ENCODE measurements at regions not wholly inside any gene's neighbourhood (a gene's known extent, or its start where the extent isn't known, plus 50 kb on each side); places are given as distances from the start of the nearest gene placed in this dataset.

- Mint-ChIP-seq H3K4me1 (no peaks in the 10 kb centered on the region), H3K36me3 (no peaks in the 10 kb centered on the region), H3K27ac (no peak overlapping the region), H3K27me3 (no peaks in the 10 kb centered on the region), H3K9me3 (peaks cover 5 to 18% of the 10 kb centered on the region in 2 donors), H3K4me3 (no peak overlapping the region)
- DNase-seq = no peak
- ATAC-seq (replicated peaks) = no peak
These were observed 536.6 kb upstream of the RAG2 start for GRCh38 chr11:37134637-37135036.

- Mint-ChIP-seq H3K36me3 (no peaks in the 10 kb centered on the region), H3K4me1 (no peaks in the 10 kb centered on the region), H3K27me3 (no peaks in the 10 kb centered on the region), H3K27ac (no peak overlapping the region), H3K9me3 (peaks cover 2 to 3% of the 10 kb centered on the region in 2 donors), H3K4me3 (no peak overlapping the region)
- DNase-seq (no peak), ATAC-seq (replicated peaks) (no peak)
These were observed 526.3 kb upstream of the RAG2 start for GRCh38 chr11:37124384-37124783.

- ATAC-seq (replicated peaks) (peak in 1 of 2 donors; percentile 67), DNase-seq (no peak)
- Mint-ChIP-seq H3K27ac (no peak overlapping the region), H3K27me3 (no peaks in the 10 kb centered on the region), H3K36me3 (no peaks in the 10 kb centered on the region), H3K4me1 (no peaks in the 10 kb centered on the region), H3K4me3 (no peak overlapping the region), H3K9me3 (no peaks in the 10 kb centered on the region)
These were observed 517.9 kb upstream of the RAG2 start for GRCh38 chr11:37115963-37116362.

- Mint-ChIP-seq H3K27ac (no peak overlapping the region), H3K4me1 (no peaks in the 10 kb centered on the region), H3K36me3 (no peaks in the 10 kb centered on the region), H3K27me3 (no peaks in the 10 kb centered on the region), H3K4me3 (no peak overlapping the region), H3K9me3 (peaks cover 0 to 2% of the 10 kb centered on the region in 2 donors)
- ATAC-seq (replicated peaks) = no peak
- DNase-seq = no peak
These were observed 512.3 kb upstream of the RAG2 start for GRCh38 chr11:37110385-37110784.

GRCh38 chr11:37109286-37109585 lies 511.2 kb upstream of the RAG2 start:
- H3K9me3 Mint-ChIP-seq = peaks cover 0 to 2% of the 10 kb centered on the region in 2 donors
- DNase-seq = no peak
- no peaks in the 10 kb centered on the region for H3K27me3 Mint-ChIP-seq
- no peaks in the 10 kb centered on the region for H3K36me3 Mint-ChIP-seq
- ATAC-seq (replicated peaks) = no peak
- no peak overlapping the region for H3K27ac Mint-ChIP-seq
- no peaks in the 10 kb centered on the region for H3K4me1 Mint-ChIP-seq
- H3K4me3 Mint-ChIP-seq = no peak overlapping the region

GRCh38 chr11:37108436-37109285 lies 510.6 kb upstream of the RAG2 start:
- Mint-ChIP-seq H3K4me1 (no peaks in the 10 kb centered on the region), H3K36me3 (no peaks in the 10 kb centered on the region), H3K4me3 (no peak overlapping the region), H3K27ac (no peak overlapping the region), H3K9me3 (peaks cover 0 to 2% of the 10 kb centered on the region in 2 donors), H3K27me3 (no peaks in the 10 kb centered on the region)
- no peak for DNase-seq
- no peak for ATAC-seq (replicated peaks)

GRCh38 chr11:37107831-37108230 lies 509.8 kb upstream of the RAG2 start:
- no peaks in the 10 kb centered on the region for H3K4me1 Mint-ChIP-seq

GRCh38 chr11:37107415-37107814 lies 509.4 kb upstream of the RAG2 start:
- Mint-ChIP-seq H3K4me3 (no peak overlapping the region), H3K27me3 (no peaks in the 10 kb centered on the region), H3K36me3 (no peaks in the 10 kb centered on the region), H3K9me3 (peaks cover 0 to 2% of the 10 kb centered on the region in 2 donors), H3K27ac (no peak overlapping the region), H3K4me1 (no peaks in the 10 kb centered on the region)
- ATAC-seq (replicated peaks) = no peak
- DNase-seq = no peak

More at GRCh38 chr11:37107831-37108230, 509.8 kb upstream of the RAG2 start:
- Mint-ChIP-seq H3K27me3 (no peaks in the 10 kb centered on the region), H3K27ac (no peak overlapping the region), H3K4me3 (no peak overlapping the region), H3K36me3 (no peaks in the 10 kb centered on the region), H3K9me3 (peaks cover 0 to 2% of the 10 kb centered on the region in 2 donors)
- ATAC-seq (replicated peaks) (no peak), DNase-seq (no peak)

- no peak for DNase-seq
- Mint-ChIP-seq H3K27ac (no peak overlapping the region), H3K9me3 (peaks cover 0 to 2% of the 10 kb centered on the region in 2 donors), H3K4me3 (no peak overlapping the region), H3K36me3 (no peaks in the 10 kb centered on the region), H3K27me3 (no peaks in the 10 kb centered on the region), H3K4me1 (no peaks in the 10 kb centered on the region)
- ATAC-seq (replicated peaks) = no peak
These were observed 507.4 kb upstream of the RAG2 start for GRCh38 chr11:37105427-37105826.

GRCh38 chr11:37104380-37104779 lies 506.3 kb upstream of the RAG2 start:
- no peaks in the 10 kb centered on the region for H3K36me3 Mint-ChIP-seq
- H3K9me3 Mint-ChIP-seq = peaks cover 0 to 4% of the 10 kb centered on the region in 2 donors
- no peak for ATAC-seq (replicated peaks)

GRCh38 chr11:37100008-37100407 lies 502.0 kb upstream of the RAG2 start:
- no peaks in the 10 kb centered on the region for H3K36me3 Mint-ChIP-seq
- no peaks in the 10 kb centered on the region for H3K4me1 Mint-ChIP-seq
- peaks cover 2 to 5% of the 10 kb centered on the region in 2 donors for H3K9me3 Mint-ChIP-seq
- ATAC-seq (replicated peaks) = no peak
- DNase-seq = no peak
- H3K4me3 Mint-ChIP-seq = no peak overlapping the region
- no peak overlapping the region for H3K27ac Mint-ChIP-seq
- no peaks in the 10 kb centered on the region for H3K27me3 Mint-ChIP-seq

More at GRCh38 chr11:37104380-37104779, 506.3 kb upstream of the RAG2 start:
- Mint-ChIP-seq H3K27me3 (no peaks in the 10 kb centered on the region), H3K4me1 (no peaks in the 10 kb centered on the region), H3K4me3 (no peak overlapping the region), H3K27ac (no peak overlapping the region)
- DNase-seq = no peak

- no peaks in the 10 kb centered on the region for H3K4me1 Mint-ChIP-seq
- H3K36me3 Mint-ChIP-seq = no peaks in the 10 kb centered on the region
- H3K27ac Mint-ChIP-seq = no peak overlapping the region
- no peaks in the 10 kb centered on the region for H3K27me3 Mint-ChIP-seq
- no peaks in the 10 kb centered on the region for H3K9me3 Mint-ChIP-seq
- no peak for DNase-seq
- H3K4me3 Mint-ChIP-seq = no peak overlapping the region
- no peak for ATAC-seq (replicated peaks)
These were observed 494.5 kb upstream of the RAG2 start for GRCh38 chr11:37092487-37092886.

- H3K27ac Mint-ChIP-seq = no peak overlapping the region
- DNase-seq (no peak), ATAC-seq (replicated peaks) (no peak)
- no peaks in the 10 kb centered on the region for H3K36me3 Mint-ChIP-seq
- no peaks in the 10 kb centered on the region for H3K27me3 Mint-ChIP-seq
- no peaks in the 10 kb centered on the region for H3K4me1 Mint-ChIP-seq
- H3K9me3 Mint-ChIP-seq = no peaks in the 10 kb centered on the region
- H3K4me3 Mint-ChIP-seq = no peak overlapping the region
These were observed 491.4 kb upstream of the RAG2 start for GRCh38 chr11:37089439-37089838.

- H3K9me3 Mint-ChIP-seq = no peaks in the 10 kb centered on the region
- H3K27ac Mint-ChIP-seq = no peak overlapping the region
- H3K4me3 Mint-ChIP-seq = no peak overlapping the region
- no peak for DNase-seq
- no peaks in the 10 kb centered on the region for H3K4me1 Mint-ChIP-seq
- no peak for ATAC-seq (replicated peaks)
- H3K27me3 Mint-ChIP-seq = no peaks in the 10 kb centered on the region
- H3K36me3 Mint-ChIP-seq = no peaks in the 10 kb centered on the region
These were observed 490.5 kb upstream of the RAG2 start for GRCh38 chr11:37088573-37088910.

GRCh38 chr11:37087650-37088572 lies 489.9 kb upstream of the RAG2 start:
- H3K9me3 Mint-ChIP-seq = no peaks in the 10 kb centered on the region
- H3K27ac Mint-ChIP-seq = no peak overlapping the region
- H3K4me1 Mint-ChIP-seq = no peaks in the 10 kb centered on the region
- DNase-seq (no peak), ATAC-seq (replicated peaks) (no peak)
- no peaks in the 10 kb centered on the region for H3K27me3 Mint-ChIP-seq
- H3K36me3 Mint-ChIP-seq = no peaks in the 10 kb centered on the region
- no peak overlapping the region for H3K4me3 Mint-ChIP-seq

Measured in stimulated activated naive B cell treated with anti-CD40 and anti-IgM and Interleukin-4, amounts not matched to agents 10 μg/mL and 1 μg/mL and 100 μg/mL, for 72 hours (primary cell).